Smooth muscle cell (in vitro differentiated cells): ENCODE measurements at regions not wholly inside any gene's neighbourhood (a gene's known extent, or its start where the extent isn't known, plus 50 kb on each side); places are given as distances from the start of the nearest gene placed in this dataset.

Experiments used
- DNase-seq: peaks from one replicate; lab custom pipeline; 2025; ENCODE audit not compliant: unreplicated experiment; lab: John Stamatoyannopoulos, UW
- H2AFZ ChIP-seq: fragments of 200-600 bp; sonication (generic); 2 replicates; pipeline ENCODE4 v1.6.0; 2016; ENCODE audit warnings: antibody characterized with exemption, low read depth, mild to moderate bottlenecking
- H3F3A ChIP-seq: fragments of 200-600 bp; sonication (generic); 2 replicates; pipeline ENCODE4 v1.6.0; 2017; ENCODE audit warnings: antibody characterized with exemption, low read depth
- H3K27ac ChIP-seq: fragments of 200-600 bp; sonication (generic); 2 replicates; pipeline ENCODE4 v1.5.1; 2016; ENCODE audit warnings: low read depth, mild to moderate bottlenecking
- H3K27me3 ChIP-seq: fragments of 200-600 bp; sonication (generic); 2 replicates; pipeline ENCODE4 v1.6.1; 2016; ENCODE audit warnings: low read depth, mild to moderate bottlenecking
- H3K36me3 ChIP-seq: fragments of 200-600 bp; sonication (generic); 2 replicates; pipeline ENCODE4 v1.5.1; 2016; ENCODE audit warnings: low read depth
- H3K4me1 ChIP-seq: fragments of 200-600 bp; sonication (generic); 2 replicates; pipeline ENCODE4 v1.5.1; 2016; ENCODE audit warnings: low read depth
- H3K4me2 ChIP-seq: fragments of 200-600 bp; sonication (generic); 2 replicates; pipeline ENCODE4 v1.6.0; 2016; ENCODE audit warnings: mild to moderate bottlenecking
- H3K4me3 ChIP-seq: fragments of 200-600 bp; sonication (generic); 2 replicates; pipeline ENCODE4 v1.5.1; 2016; ENCODE audit warnings: mild to moderate bottlenecking
- H3K79me2 ChIP-seq: fragments of 200-600 bp; sonication (generic); 2 replicates; pipeline ENCODE4 v1.6.0; 2016; ENCODE audit warnings: low read depth, mild to moderate bottlenecking
- H3K9ac ChIP-seq: fragments of 200-600 bp; sonication (generic); 2 replicates; pipeline ENCODE4 v1.6.0; 2016; ENCODE audit warnings: low read depth
- H3K9me3 ChIP-seq: fragments of 200-600 bp; sonication (generic); replicated peaks from 2 replicates; pipeline ENCODE4 v1.5.1; 2016; ENCODE audit warnings: low read depth
- H4K20me1 ChIP-seq: fragments of 200-600 bp; sonication (generic); 2 replicates; pipeline ENCODE4 v1.6.0; 2016; ENCODE audit warnings: low read depth
- CTCF ChIP-seq: fragments of 200-600 bp; sonication (generic); IDR thresholded peaks from 2 replicates; pipeline ENCODE4 v1.5.1; 2017; ENCODE audit warnings: borderline replicate concordance, mild to moderate bottlenecking, antibody characterized with exemption; ENCODE audit not compliant: insufficient read depth, poor library complexity, severe bottlenecking
- WGBS: methylation state at CpG from one replicate; pipeline ENCODE4 v1.1.7; 2016; ENCODE audit warnings: low lambda C conversion rate; 5-methylcytosine and 5-hydroxymethylcytosine counted together

GRCh38 chr4:100849319-100849718 is 331.5 kb upstream of the EMCN start:
- Histone ChIP-seq H2AFZ (no peak overlapping the region), H3K27ac (no peak overlapping the region), H3K9ac (no peak overlapping the region), H3K4me3 (no peak overlapping the region), H3K9me3 (no peaks in the 10 kb centered on the region), H3K4me1 (peaks cover 5% of the 10 kb centered on the region), H3F3A (no peaks in the 10 kb centered on the region), H4K20me1 (no peaks in the 10 kb centered on the region), H3K79me2 (no peaks in the 10 kb centered on the region), H3K36me3 (no peaks in the 10 kb centered on the region), H3K4me2 (no peak overlapping the region), H3K27me3 (no peaks in the 10 kb centered on the region)
- no peak for DNase-seq
- no peak for TF ChIP-seq CTCF
- WGBS: 83% methylated on average over 3 of the region's 3 CpGs

- H3K4me1 ChIP-seq: peaks cover 5% of the 10 kb centered on the region
- no peaks in the 10 kb centered on the region for H3K79me2 ChIP-seq
- no peak overlapping the region for H3K9ac ChIP-seq
- no peak overlapping the region for H3K27ac ChIP-seq
- no peak for TF ChIP-seq CTCF
- no peaks in the 10 kb centered on the region for H3F3A ChIP-seq
- DNase-seq: no peak
- no peaks in the 10 kb centered on the region for H3K9me3 ChIP-seq
- H2AFZ ChIP-seq: no peak overlapping the region
- H3K36me3 ChIP-seq: no peaks in the 10 kb centered on the region
- no peak overlapping the region for H3K4me3 ChIP-seq
- H4K20me1 ChIP-seq: no peaks in the 10 kb centered on the region
- no peak overlapping the region for H3K4me2 ChIP-seq
- H3K27me3 ChIP-seq: no peaks in the 10 kb centered on the region
- 73% methylated on average over 2 of the region's 2 CpGs for WGBS
Observed at GRCh38 chr4:100848841-100849240, 331.0 kb upstream of the EMCN start.

GRCh38 chr4:100843910-100844309 is 326.1 kb upstream of the EMCN start:
- DNase-seq: no peak

GRCh38 chr4:100842856-100843255 is 325.0 kb upstream of the EMCN start:
- H3F3A ChIP-seq: no peaks in the 10 kb centered on the region
- H3K4me2 ChIP-seq: no peak overlapping the region
- no peak for DNase-seq
- WGBS: 97% methylated on average over 1 of the region's 1 CpG
- H3K79me2 ChIP-seq: no peaks in the 10 kb centered on the region
- H3K9ac ChIP-seq: no peak overlapping the region
- H4K20me1 ChIP-seq: no peaks in the 10 kb centered on the region
- no peak overlapping the region for H2AFZ ChIP-seq
- H3K36me3 ChIP-seq: no peaks in the 10 kb centered on the region
- H3K27ac ChIP-seq: no peak overlapping the region
- H3K9me3 ChIP-seq: no peaks in the 10 kb centered on the region
- no peak for TF ChIP-seq CTCF
- no peaks in the 10 kb centered on the region for H3K4me1 ChIP-seq
- no peaks in the 10 kb centered on the region for H3K27me3 ChIP-seq
- H3K4me3 ChIP-seq: no peak overlapping the region

More at GRCh38 chr4:100843910-100844309, 326.1 kb upstream of the EMCN start:
- H3K27me3 ChIP-seq: no peaks in the 10 kb centered on the region
- peaks cover under 1% of the 10 kb centered on the region for H3K4me1 ChIP-seq
- no peak overlapping the region for H3K4me3 ChIP-seq
- no peaks in the 10 kb centered on the region for H3K79me2 ChIP-seq
- no peak overlapping the region for H2AFZ ChIP-seq
- H3K27ac ChIP-seq: no peak overlapping the region
- H3K36me3 ChIP-seq: no peaks in the 10 kb centered on the region
- H3K9me3 ChIP-seq: no peaks in the 10 kb centered on the region
- H3F3A ChIP-seq: no peaks in the 10 kb centered on the region
- H3K9ac ChIP-seq: no peak overlapping the region
- H3K4me2 ChIP-seq: no peak overlapping the region
- TF ChIP-seq CTCF: no peak
- H4K20me1 ChIP-seq: no peaks in the 10 kb centered on the region
